ENCODE measurements at regions not wholly inside any gene's neighbourhood (a gene's known extent, or its start where the extent isn't known, plus 50 kb on each side); places are given as distances from the start of the nearest gene placed in this dataset.

- TF ChIP-seq CTCF (IDR thresholded peaks at IDR 0.05) (no peak), POLR2A (IDR thresholded peaks at IDR 0.05) (no peak), POLR2AphosphoS5 (IDR thresholded peaks at IDR 0.05) (no peak), EP300 (IDR thresholded peaks at IDR 0.05) (no peak)
These were observed 228.1 kb downstream of the FGF9 start for GRCh38 chr13:21898945-21899344.
